ENCODE measurements at regions not wholly inside any gene's neighbourhood (a gene's known extent, or its start where the extent isn't known, plus 50 kb on each side); places are given as distances from the start of the nearest gene placed in this dataset.

GRCh38 chr13:84985860-84986259 lies 813.4 kb downstream of the SLITRK6 start:
- no peak overlapping the region for H3K4me3 ChIP-seq (ENCODE audit: low read depth, low read length, poor library complexity, severe bottlenecking)
- ChIA-PET POLR2A (interaction anchor here (1.3 kb wide), 1 partner anchor 23 kb away, joined by 4 read pairs; no protein-coding TSS in a partner anchor), CTCF (ENCODE audit: unreplicated experiment) (no interaction called here)
- no peaks in the 10 kb centered on the region for H3K9me2 ChIP-seq (ENCODE audit: insufficient read depth, low read length)
- no TSS peak for BruUV-seq (replicated peaks)
- H4K20me1 ChIP-seq (ENCODE audit: insufficient read depth, low read length): no peaks in the 10 kb centered on the region
- no peak overlapping the region for H3K27ac ChIP-seq (ENCODE audit: low read depth, low read length, poor library complexity, severe bottlenecking)
- H3K4me1 ChIP-seq (ENCODE audit: insufficient read depth, low read length, poor library complexity, severe bottlenecking): peaks cover 14% of the 10 kb centered on the region
- intact Hi-C loops (cut with micrococcal nuclease; ENCODE audit: unreplicated experiment): no loop called here
- peak; percentile 37 for DNase-seq (ENCODE audit: low spot score)
- no peaks in the 10 kb centered on the region for H3K79me2 ChIP-seq (ENCODE audit: insufficient read depth, low read depth, low read length)
- no peak overlapping the region for H3K4me2 ChIP-seq (ENCODE audit: low read length)
- H3K9me3 ChIP-seq (ENCODE audit: low read length): peaks cover 26% of the 10 kb centered on the region; the same call in 1 of the 2 replicates
- TF ChIP-seq EZH2phosphoT487 (IDR thresholded peaks at IDR 0.05; ENCODE audit: borderline replicate concordance, low read depth, low read length) (no peak), CTCF (conservative IDR thresholded peaks at IDR 0.05; ENCODE audit: low read length) (peak; percentile 73)
- peaks cover 9% of the 10 kb centered on the region for H3K36me3 ChIP-seq (ENCODE audit: insufficient read depth, low read length)
- H2AFZ ChIP-seq (ENCODE audit: low read length): peak overlapping the region; percentile 76; the same call in 1 of the 2 replicates

GRCh38 chr13:84983321-84983720 lies 815.9 kb downstream of the SLITRK6 start:
- Histone ChIP-seq H3K27ac (ENCODE audit: low read depth, low read length, poor library complexity, severe bottlenecking) (no peak overlapping the region), H3K4me2 (ENCODE audit: low read length) (no peak overlapping the region), H3K9me3 (ENCODE audit: low read length) (peaks cover 41% of the 10 kb centered on the region; the same call in 1 of the 2 replicates), H3K79me2 (ENCODE audit: insufficient read depth, low read depth, low read length) (no peaks in the 10 kb centered on the region), H2AFZ (ENCODE audit: low read length) (peak overlapping the region; percentile 19; the same call in 1 of the 2 replicates), H4K20me1 (ENCODE audit: insufficient read depth, low read length) (no peaks in the 10 kb centered on the region), H3K4me1 (ENCODE audit: insufficient read depth, low read length, poor library complexity, severe bottlenecking) (peaks cover 39% of the 10 kb centered on the region), H3K36me3 (ENCODE audit: insufficient read depth, low read length) (peaks cover 25% of the 10 kb centered on the region), H3K4me3 (ENCODE audit: low read depth, low read length, poor library complexity, severe bottlenecking) (no peak overlapping the region), H3K9me2 (ENCODE audit: insufficient read depth, low read length) (no peaks in the 10 kb centered on the region)
- CTCF ChIA-PET (ENCODE audit: unreplicated experiment): no interaction called here
- BruUV-seq (replicated peaks): no TSS peak
- POLR2A ChIA-PET: interaction anchor here (0.6 to 1.7 kb wide), 5 partner anchors 13 to 181 kb away, joined by 3 to 5 read pairs (median 4); no protein-coding TSS in a partner anchor
- intact Hi-C loops (cut with micrococcal nuclease; ENCODE audit: unreplicated experiment): loop anchor here (5.0 kb wide), 1 partner anchor 399 kb away; no protein-coding TSS in a partner anchor
- no peak for DNase-seq (ENCODE audit: low spot score)
- TF ChIP-seq EZH2phosphoT487 (IDR thresholded peaks at IDR 0.05; ENCODE audit: borderline replicate concordance, low read depth, low read length): no peak
- TF ChIP-seq CTCF (conservative IDR thresholded peaks at IDR 0.05; ENCODE audit: low read length): peak; percentile 54

- H3K79me2 ChIP-seq (ENCODE audit: insufficient read depth, low read depth, low read length): no peaks in the 10 kb centered on the region
- no peak for TF ChIP-seq CTCF (conservative IDR thresholded peaks at IDR 0.05; ENCODE audit: low read length)
- TF ChIP-seq EZH2phosphoT487 (IDR thresholded peaks at IDR 0.05; ENCODE audit: borderline replicate concordance, low read depth, low read length): no peak
- H3K36me3 ChIP-seq (ENCODE audit: insufficient read depth, low read length): peaks cover 25% of the 10 kb centered on the region
- peak overlapping the region; percentile 69 for H3K27ac ChIP-seq (ENCODE audit: low read depth, low read length, poor library complexity, severe bottlenecking)
- peaks cover 40% of the 10 kb centered on the region; the same call in 1 of the 2 replicates for H3K9me3 ChIP-seq (ENCODE audit: low read length)
- ChIA-PET POLR2A (interaction anchor here (0.7 to 3.1 kb wide), 8 partner anchors 10 to 767 kb away, joined by 3 to 20 read pairs (median 4); no protein-coding TSS in a partner anchor), CTCF (ENCODE audit: unreplicated experiment) (no interaction called here)
- peak overlapping the region; percentile 30 for H3K4me3 ChIP-seq (ENCODE audit: low read depth, low read length, poor library complexity, severe bottlenecking)
- H4K20me1 ChIP-seq (ENCODE audit: insufficient read depth, low read length): no peaks in the 10 kb centered on the region
- intact Hi-C loops (cut with micrococcal nuclease; ENCODE audit: unreplicated experiment): loop anchor here (5.0 kb wide), 1 partner anchor 402 kb away; no protein-coding TSS in a partner anchor
- peak; percentile 81 for DNase-seq (ENCODE audit: low spot score)
- H3K4me2 ChIP-seq (ENCODE audit: low read length): peak overlapping the region; percentile 44
- no TSS peak for BruUV-seq (replicated peaks)
- peaks cover 42% of the 10 kb centered on the region for H3K4me1 ChIP-seq (ENCODE audit: insufficient read depth, low read length, poor library complexity, severe bottlenecking)
- H2AFZ ChIP-seq (ENCODE audit: low read length): peak overlapping the region; percentile 93
- no peaks in the 10 kb centered on the region for H3K9me2 ChIP-seq (ENCODE audit: insufficient read depth, low read length)
Measured at GRCh38 chr13:84980571-84980970, 818.6 kb downstream of the SLITRK6 start.
